RWPE2 (cell line): ENCODE measurements at regions not wholly inside any gene's neighbourhood (a gene's known extent, or its start where the extent isn't known, plus 50 kb on each side); places are given as distances from the start of the nearest gene placed in this dataset.

Experiments used
- ATAC-seq: fragments of 200-7000 bp; cut with Tn5 transposase; 3 replicates; pipeline ENCODE4 v1.9.1; 2021; ENCODE audit warnings: low read depth
- DNase-seq: peaks from one replicate; pipeline ENCODE4 v3.0.0-alpha.2; 2020; ENCODE audit warnings: low spot score
- H3K27ac ChIP-seq: fragments of 450-650 bp; 2 replicates; pipeline ENCODE4 v1.5.1; 2017; ENCODE audit warnings: mild to moderate bottlenecking; ENCODE audit not compliant: poor library complexity, severe bottlenecking
- H3K27me3 ChIP-seq: fragments of 250-450 bp; sonication (Bioruptor Pico); 2 replicates; pipeline ENCODE4 v1.5.1; 2021; ENCODE audit warnings: mild to moderate bottlenecking, moderate library complexity; ENCODE audit not compliant: insufficient read depth, poor library complexity, severe bottlenecking
- H3K36me3 ChIP-seq: fragments of 250-450 bp; sonication (Bioruptor Pico); 2 replicates; pipeline ENCODE4 v1.5.1; 2020; ENCODE audit warnings: low read depth, mild to moderate bottlenecking, moderate library complexity
- H3K4me1 ChIP-seq: fragments of 250-450 bp; sonication (Bioruptor Pico); 2 replicates; pipeline ENCODE4 v1.5.1; 2021; ENCODE audit warnings: mild to moderate bottlenecking, moderate library complexity; ENCODE audit not compliant: insufficient read depth, poor library complexity, severe bottlenecking
- H3K4me3 ChIP-seq: fragments of 250-450 bp; sonication (Bioruptor Pico); 2 replicates; pipeline ENCODE4 v1.5.1; 2021; ENCODE audit warnings: mild to moderate bottlenecking, moderate library complexity; ENCODE audit not compliant: severe bottlenecking
- H3K9me3 ChIP-seq: fragments of 250-450 bp; sonication (Bioruptor Pico); 2 replicates; pipeline ENCODE4 v1.5.1; 2021; ENCODE audit warnings: mild to moderate bottlenecking, moderate library complexity; ENCODE audit not compliant: severe bottlenecking
- TF ChIP-seq, protein P1 (sequence below): fragments of 450-650 bp; IDR thresholded peaks from one replicate; pipeline ENCODE4 v1.5.1; 2017; ENCODE audit warnings: mild to moderate bottlenecking, moderate library complexity; ENCODE audit not compliant: poor library complexity, severe bottlenecking

DNA sequence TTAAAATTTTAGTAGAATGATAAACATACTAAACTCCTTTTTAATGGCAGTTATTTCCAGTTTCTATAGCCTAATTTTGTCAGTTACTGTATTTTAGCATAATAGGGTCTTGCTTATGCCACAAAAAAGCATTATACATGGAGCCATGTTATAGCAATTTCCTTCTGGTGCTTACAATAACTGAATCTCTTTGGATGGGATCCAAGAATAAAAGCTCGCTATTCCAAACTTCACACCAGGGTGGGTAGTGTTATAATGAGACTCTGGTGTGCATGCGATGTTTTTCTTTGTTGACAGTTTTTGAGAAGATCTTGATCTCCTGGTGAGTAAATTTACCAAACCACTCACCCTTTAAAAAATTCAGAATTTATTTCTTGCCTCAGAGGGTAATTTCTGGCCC lies 90.4 kb upstream of the CCDC91 start:
- Histone ChIP-seq H3K36me3 (no peaks in the 10 kb centered on the region), H3K4me1 (no peaks in the 10 kb centered on the region), H3K9me3 (no peaks in the 10 kb centered on the region), H3K27ac (no peak overlapping the region), H3K27me3 (no peaks in the 10 kb centered on the region), H3K4me3 (no peak overlapping the region)
- ATAC-seq, result no peak
- TF ChIP-seq, protein P1, sequence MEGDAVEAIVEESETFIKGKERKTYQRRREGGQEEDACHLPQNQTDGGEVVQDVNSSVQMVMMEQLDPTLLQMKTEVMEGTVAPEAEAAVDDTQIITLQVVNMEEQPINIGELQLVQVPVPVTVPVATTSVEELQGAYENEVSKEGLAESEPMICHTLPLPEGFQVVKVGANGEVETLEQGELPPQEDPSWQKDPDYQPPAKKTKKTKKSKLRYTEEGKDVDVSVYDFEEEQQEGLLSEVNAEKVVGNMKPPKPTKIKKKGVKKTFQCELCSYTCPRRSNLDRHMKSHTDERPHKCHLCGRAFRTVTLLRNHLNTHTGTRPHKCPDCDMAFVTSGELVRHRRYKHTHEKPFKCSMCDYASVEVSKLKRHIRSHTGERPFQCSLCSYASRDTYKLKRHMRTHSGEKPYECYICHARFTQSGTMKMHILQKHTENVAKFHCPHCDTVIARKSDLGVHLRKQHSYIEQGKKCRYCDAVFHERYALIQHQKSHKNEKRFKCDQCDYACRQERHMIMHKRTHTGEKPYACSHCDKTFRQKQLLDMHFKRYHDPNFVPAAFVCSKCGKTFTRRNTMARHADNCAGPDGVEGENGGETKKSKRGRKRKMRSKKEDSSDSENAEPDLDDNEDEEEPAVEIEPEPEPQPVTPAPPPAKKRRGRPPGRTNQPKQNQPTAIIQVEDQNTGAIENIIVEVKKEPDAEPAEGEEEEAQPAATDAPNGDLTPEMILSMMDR, result no peak
- no peak for DNase-seq

DNA sequence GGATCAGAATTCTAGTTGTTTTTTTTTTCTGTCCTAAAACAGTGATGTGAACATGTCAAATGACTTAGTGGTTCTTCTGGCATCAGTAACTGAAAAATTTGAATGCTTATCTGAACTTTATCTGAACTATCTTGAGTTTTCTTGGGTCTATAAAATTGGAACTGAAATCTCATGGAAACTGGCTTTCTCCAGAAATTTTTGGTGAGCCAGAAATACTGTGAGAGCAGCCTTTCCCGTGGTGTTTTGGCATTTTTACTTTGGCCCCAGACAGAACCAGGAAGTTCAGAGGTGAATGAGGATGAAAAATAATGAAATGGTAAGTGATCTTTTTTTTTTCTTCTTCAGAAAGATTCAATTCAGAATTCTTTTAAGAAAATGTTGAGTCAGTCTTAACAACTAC lies 89.5 kb upstream of the CCDC91 start:
- no peak overlapping the region for H3K27ac ChIP-seq
- H3K27me3 ChIP-seq, result no peaks in the 10 kb centered on the region
- no peaks in the 10 kb centered on the region for H3K4me1 ChIP-seq
- ATAC-seq (no peak), DNase-seq (no peak)
- TF ChIP-seq, protein P1, result no peak
- H3K36me3 ChIP-seq, result no peaks in the 10 kb centered on the region
- H3K9me3 ChIP-seq, result no peaks in the 10 kb centered on the region
- no peak overlapping the region for H3K4me3 ChIP-seq

DNA sequence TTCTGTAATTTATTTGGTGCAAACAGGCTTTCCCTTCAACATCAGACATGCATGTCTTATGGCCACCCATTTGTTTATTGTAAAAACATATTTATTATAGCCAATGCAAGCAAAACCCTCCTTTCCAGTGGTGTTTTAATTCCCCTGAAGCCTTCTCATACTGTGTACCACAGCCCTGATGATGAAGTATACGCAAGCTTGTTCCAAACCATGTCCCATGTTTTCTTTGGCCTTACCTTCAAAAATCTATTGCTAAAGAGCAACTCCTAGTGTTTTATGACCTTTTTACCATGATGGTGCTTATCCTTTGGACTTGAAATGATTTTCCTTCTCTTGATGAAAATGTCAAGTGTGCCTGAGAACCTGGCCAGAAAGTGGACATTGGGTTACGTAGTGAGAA lies 85.9 kb upstream of the CCDC91 start:
- H3K27ac ChIP-seq, result no peak overlapping the region
- TF ChIP-seq, protein P1, result no peak
- ATAC-seq (no peak), DNase-seq (no peak)
- H3K4me1 ChIP-seq, result no peaks in the 10 kb centered on the region
- H3K4me3 ChIP-seq, result no peak overlapping the region
- H3K27me3 ChIP-seq, result no peaks in the 10 kb centered on the region
- no peaks in the 10 kb centered on the region for H3K36me3 ChIP-seq
- H3K9me3 ChIP-seq, result no peaks in the 10 kb centered on the region

DNA sequence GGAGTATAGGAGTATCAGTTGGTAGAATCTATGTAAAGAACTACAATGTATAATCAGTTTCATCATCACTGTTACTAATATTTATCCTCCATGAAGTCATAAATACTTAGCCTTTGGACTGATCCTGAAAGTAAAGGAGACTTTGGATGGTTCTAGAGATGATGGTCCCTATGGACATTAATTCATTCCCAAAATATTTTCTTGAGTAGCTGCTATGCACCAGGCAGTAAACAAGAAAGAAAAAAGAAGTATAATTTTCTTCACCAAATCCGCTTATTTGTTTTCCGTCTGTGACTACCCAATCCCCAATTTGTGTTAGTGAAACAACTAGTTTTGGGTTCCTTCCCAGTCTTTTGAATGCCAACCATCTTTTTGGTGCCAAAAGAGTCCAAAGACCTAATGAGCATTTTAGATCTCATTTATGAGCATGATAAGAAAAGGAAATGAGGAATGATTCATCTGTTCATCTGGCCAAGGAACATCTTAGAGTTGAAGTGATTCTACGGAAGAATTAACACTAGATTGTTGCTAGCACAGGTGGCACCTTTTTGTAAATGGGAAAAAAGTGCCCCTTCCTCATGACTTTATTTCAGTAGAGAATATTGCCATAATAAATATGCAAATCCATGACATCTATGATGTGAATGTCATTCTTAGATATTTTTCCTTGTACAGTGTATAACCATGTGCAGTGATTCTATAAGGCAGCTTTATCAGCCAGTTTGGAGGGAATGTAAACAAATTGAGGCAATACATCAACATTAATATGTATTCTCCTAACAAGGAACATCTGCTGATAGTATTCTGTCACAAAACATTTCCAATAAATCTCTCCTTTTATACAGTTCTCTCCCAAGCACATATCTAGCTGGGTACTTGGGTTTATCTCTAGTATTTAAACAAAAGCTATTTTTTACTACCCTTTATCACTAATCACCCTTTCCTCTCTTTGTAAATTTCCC lies 85.1 kb upstream of the CCDC91 start:
- no peaks in the 10 kb centered on the region for H3K27me3 ChIP-seq
- DNase-seq (no peak), ATAC-seq (no peak)
- H3K4me3 ChIP-seq, result no peak overlapping the region
- H3K27ac ChIP-seq, result no peak overlapping the region
- H3K9me3 ChIP-seq, result no peaks in the 10 kb centered on the region
- no peaks in the 10 kb centered on the region for H3K4me1 ChIP-seq
- TF ChIP-seq, protein P1, result no peak
- H3K36me3 ChIP-seq, result no peaks in the 10 kb centered on the region

DNA sequence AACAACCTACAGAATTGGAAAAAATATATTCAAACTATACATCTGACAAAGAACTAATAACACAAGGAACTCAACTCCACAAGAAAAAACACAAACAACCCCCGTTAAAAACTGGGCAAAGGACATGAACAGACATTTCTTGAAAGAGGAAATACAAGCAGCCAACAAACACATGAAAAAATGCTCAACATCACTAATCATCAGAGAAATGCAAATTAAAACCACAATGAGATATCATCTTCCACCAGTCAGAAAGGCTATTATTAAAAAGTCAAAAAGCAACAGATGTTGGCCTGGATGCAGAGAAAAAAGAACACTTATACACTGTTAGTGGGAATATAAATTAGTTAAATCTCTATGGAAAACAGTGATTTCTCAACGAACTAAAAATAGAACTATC lies 82.6 kb upstream of the CCDC91 start:
- H3K9me3 ChIP-seq, result no peaks in the 10 kb centered on the region
- H3K4me1 ChIP-seq, result no peaks in the 10 kb centered on the region
- no peak for DNase-seq
- no peaks in the 10 kb centered on the region for H3K36me3 ChIP-seq
- ATAC-seq, result no peak
- H3K4me3 ChIP-seq, result no peak overlapping the region
- no peak overlapping the region for H3K27ac ChIP-seq
- H3K27me3 ChIP-seq, result no peaks in the 10 kb centered on the region
- TF ChIP-seq, protein P1, result no peak
